K562 (cell line): ENCODE measurements at regions not wholly inside any gene's neighbourhood (a gene's known extent, or its start where the extent isn't known, plus 50 kb on each side); places are given as distances from the start of the nearest gene placed in this dataset.

Experiments used
- CHD1 ChIP-seq: fragments of 200-600 bp; sonication (generic); IDR thresholded peaks from one replicate; pipeline ENCODE4 v1.6.1; 2012; ENCODE audit warnings: mild to moderate bottlenecking, moderate library complexity, low read length, inconsistent platforms
- EZH2 ChIP-seq: IDR thresholded peaks from 2 replicates; pipeline ENCODE4 v1.6.1; 2012; ENCODE audit warnings: low read depth, mild to moderate bottlenecking, inconsistent platforms, low read length, borderline replicate concordance
- FOSL1 ChIP-seq: fragments of 200-800 bp; sonication (Bioruptor generic); conservative IDR thresholded peaks from 2 replicates; pipeline ENCODE4 v1.6.1; 2016; ENCODE audit warnings: missing genetic modification characterization, missing compliant biosample characterization
- MYBL2 ChIP-seq, 2 experiments: fragments of 450-650 bp in 1 of 2; sonication (generic) in 1 of 2; formaldehyde crosslinking in 1 of 2; IDR thresholded peaks; 2 replicates each; pipeline versions ENCODE4 v1.6.1 to v1.8.1; 2017 to 2022; ENCODE audit warnings: borderline replicate concordance in 1 of 2, inconsistent platforms in 1 of 2, low read depth in 1 of 2, mild to moderate bottlenecking in 1 of 2, missing genetic modification reagents in 1 of 2, moderate library complexity in 1 of 2
- NFE2L1 ChIP-seq: fragments of 450-650 bp; IDR thresholded peaks from 2 replicates; pipeline ENCODE4 v1.6.1; 2016; ENCODE audit warnings: missing genetic modification characterization, low read depth, mild to moderate bottlenecking, missing compliant biosample characterization, moderate library complexity, borderline replicate concordance
- RFX5 ChIP-seq: IDR thresholded peaks from 2 replicates; pipeline ENCODE4 v1.6.1; 2011; ENCODE audit warnings: low read depth, mild to moderate bottlenecking, improper control_type of control experiment, low read length
- SMAD4 ChIP-seq: fragments of 250-450 bp; sonication (Bioruptor Pico); conservative IDR thresholded peaks from 2 replicates; pipeline ENCODE4 v1.8.0; 2021; ENCODE audit warnings: inconsistent platforms, mild to moderate bottlenecking, moderate library complexity
- TAL1 ChIP-seq: fragments of 450-650 bp; IDR thresholded peaks from 2 replicates; pipeline ENCODE4 v1.6.1; 2016; ENCODE audit warnings: mild to moderate bottlenecking
- ZNF311 ChIP-seq: fragments of 250-450 bp; sonication (Bioruptor Pico); IDR thresholded peaks from 2 replicates; pipeline ENCODE4 v1.4.0; 2020; ENCODE audit warnings: mild to moderate bottlenecking, moderate library complexity
- ZNF717 ChIP-seq: fragments of 250-450 bp; sonication (Bioruptor Pico); IDR thresholded peaks from 2 replicates; pipeline ENCODE4 v1.5.0; 2021
- TF ChIP-seq, protein P1 (sequence below), 3 experiments: IDR thresholded peaks in 2 of 3; conservative IDR thresholded peaks in 1 of 3; 2 replicates each; pipeline ENCODE4 v1.5.1; 2011 to 2012; ENCODE audit warnings: low read length in 3 of 3, mild to moderate bottlenecking in 3 of 3, control low read depth in 2 of 3, improper control_type of control experiment in 1 of 3, inconsistent platforms in 1 of 3, low read depth in 1 of 3, mixed read lengths in 1 of 3, moderate library complexity in 1 of 3; ENCODE audit not compliant: insufficient read depth in 2 of 3
- TF ChIP-seq, protein P2 (sequence below), 2 experiments: fragments of 200-800 bp in 1 of 2; sonication (Bioruptor generic) in 1 of 2; sonication (generic) in 1 of 2; formaldehyde crosslinking in 1 of 2; IDR thresholded peaks in 1 of 2; conservative IDR thresholded peaks in 1 of 2; 2 replicates each; pipeline versions ENCODE4 v1.5.0 to v1.6.1; 2016 to 2020; ENCODE audit warnings: missing compliant biosample characterization in 1 of 2, missing genetic modification characterization in 1 of 2, missing genetic modification reagents in 1 of 2

DNA sequence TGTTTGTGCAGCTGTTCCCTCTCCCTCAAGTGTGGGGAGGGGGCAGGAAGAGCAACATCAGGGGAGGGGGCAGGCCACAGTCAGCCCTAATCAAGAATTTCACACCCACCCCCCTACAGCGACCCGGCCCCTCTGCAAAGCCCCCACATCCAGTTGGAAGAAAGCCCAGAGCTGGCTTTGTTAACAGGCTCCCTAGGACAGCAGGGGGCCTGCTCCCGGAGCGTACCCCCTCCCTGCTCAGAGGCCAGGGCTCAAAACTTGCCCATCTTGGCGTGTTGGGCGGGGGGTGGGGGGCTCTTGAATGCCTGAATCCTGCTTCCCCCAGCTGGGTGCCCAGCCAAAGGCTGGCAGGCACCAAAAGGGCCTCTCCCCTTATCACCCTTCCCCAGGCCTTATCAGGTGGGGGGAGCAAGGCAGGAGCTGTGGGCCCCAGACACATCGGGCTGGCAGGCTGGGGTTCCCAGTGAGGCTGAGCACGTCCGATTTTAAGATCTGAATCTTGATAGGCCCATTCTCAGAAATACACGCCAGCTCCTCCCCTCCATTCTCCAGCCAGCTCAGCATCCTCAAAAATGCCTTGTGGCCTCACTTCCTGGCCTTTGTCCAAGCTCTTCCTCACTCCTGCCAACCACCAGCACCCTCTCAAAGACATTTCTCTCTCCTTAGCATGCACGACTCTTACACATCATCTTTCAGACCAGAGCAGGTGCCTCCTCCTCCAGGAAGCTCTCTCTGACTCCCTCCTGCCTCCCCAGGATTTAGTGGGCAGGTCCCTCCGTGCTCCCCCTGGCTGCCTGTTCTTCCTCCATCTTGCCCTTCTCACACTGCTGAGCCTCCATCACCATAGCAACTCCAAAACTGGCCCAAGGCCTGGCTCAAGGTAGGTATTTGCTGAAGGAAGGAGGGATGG, 384.8 kb downstream of the MN1 start:
- TF ChIP-seq NFE2L1 (tag) (no peak), CHD1 (no peak), EZH2 (no peak), ZNF311 (CRISPR knock-in tag) (no peak), ZNF717 (CRISPR knock-in tag) (no peak), FOSL1 (tag) (no peak), TAL1 (no peak), SMAD4 (CRISPR knock-in tag) (no peak), MYBL2 (IDR thresholded peaks at IDR 0.05; ENCODE audit: low read depth) (no peak), MYBL2 (CRISPR knock-in tag; IDR thresholded peaks at IDR 0.05; ENCODE audit: borderline replicate concordance) (no peak), RFX5 (no peak)
- TF ChIP-seq, protein P1, sequence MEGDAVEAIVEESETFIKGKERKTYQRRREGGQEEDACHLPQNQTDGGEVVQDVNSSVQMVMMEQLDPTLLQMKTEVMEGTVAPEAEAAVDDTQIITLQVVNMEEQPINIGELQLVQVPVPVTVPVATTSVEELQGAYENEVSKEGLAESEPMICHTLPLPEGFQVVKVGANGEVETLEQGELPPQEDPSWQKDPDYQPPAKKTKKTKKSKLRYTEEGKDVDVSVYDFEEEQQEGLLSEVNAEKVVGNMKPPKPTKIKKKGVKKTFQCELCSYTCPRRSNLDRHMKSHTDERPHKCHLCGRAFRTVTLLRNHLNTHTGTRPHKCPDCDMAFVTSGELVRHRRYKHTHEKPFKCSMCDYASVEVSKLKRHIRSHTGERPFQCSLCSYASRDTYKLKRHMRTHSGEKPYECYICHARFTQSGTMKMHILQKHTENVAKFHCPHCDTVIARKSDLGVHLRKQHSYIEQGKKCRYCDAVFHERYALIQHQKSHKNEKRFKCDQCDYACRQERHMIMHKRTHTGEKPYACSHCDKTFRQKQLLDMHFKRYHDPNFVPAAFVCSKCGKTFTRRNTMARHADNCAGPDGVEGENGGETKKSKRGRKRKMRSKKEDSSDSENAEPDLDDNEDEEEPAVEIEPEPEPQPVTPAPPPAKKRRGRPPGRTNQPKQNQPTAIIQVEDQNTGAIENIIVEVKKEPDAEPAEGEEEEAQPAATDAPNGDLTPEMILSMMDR (IDR thresholded peaks at IDR 0.05 in 2 of 3, conservative IDR thresholded peaks at IDR 0.05 in 1 of 3; ENCODE audit: insufficient read depth in 2 of 3, low read depth in 1 of 3, low read length in 3 of 3) = no peak
- TF ChIP-seq, protein P2, sequence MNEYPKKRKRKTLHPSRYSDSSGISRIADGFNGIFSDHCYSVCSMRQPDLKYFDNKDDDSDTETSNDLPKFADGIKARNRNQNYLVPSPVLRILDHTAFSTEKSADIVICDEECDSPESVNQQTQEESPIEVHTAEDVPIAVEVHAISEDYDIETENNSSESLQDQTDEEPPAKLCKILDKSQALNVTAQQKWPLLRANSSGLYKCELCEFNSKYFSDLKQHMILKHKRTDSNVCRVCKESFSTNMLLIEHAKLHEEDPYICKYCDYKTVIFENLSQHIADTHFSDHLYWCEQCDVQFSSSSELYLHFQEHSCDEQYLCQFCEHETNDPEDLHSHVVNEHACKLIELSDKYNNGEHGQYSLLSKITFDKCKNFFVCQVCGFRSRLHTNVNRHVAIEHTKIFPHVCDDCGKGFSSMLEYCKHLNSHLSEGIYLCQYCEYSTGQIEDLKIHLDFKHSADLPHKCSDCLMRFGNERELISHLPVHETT (CRISPR knock-in tag; conservative IDR thresholded peaks at IDR 0.05 in 1 of 2, IDR thresholded peaks at IDR 0.05 in 1 of 2) = no peak
